Vagina (tissue), 2 donors: ENCODE measurements at regions not wholly inside any gene's neighbourhood (a gene's known extent, or its start where the extent isn't known, plus 50 kb on each side); places are given as distances from the start of the nearest gene placed in this dataset.

Source experiments
- DNase-seq, 2 donors: peaks; one replicate each; pipeline ENCODE4 v3.0.0-alpha.2; 2017; ENCODE audit errors: extremely low spot score in 2 of 2
- H3K27ac ChIP-seq: fragments of 200-600 bp; sonication (generic); one replicate; pipeline ENCODE4 v1.5.1; 2019
- H3K27me3 ChIP-seq: fragments of 200-600 bp; sonication (generic); one replicate; pipeline ENCODE4 v1.5.1; 2019
- H3K36me3 ChIP-seq, 2 donors: fragments of 200-600 bp; sonication (generic); one replicate each; pipeline ENCODE4 v1.5.1; 2017 to 2019
- H3K4me1 ChIP-seq: fragments of 200-600 bp; sonication (generic); one replicate; pipeline ENCODE4 v1.5.1; 2019
- H3K4me3 ChIP-seq, 2 donors: fragments of 200-600 bp; sonication (generic); 1 replicate in 1 of 2; 2 replicates in 1 of 2; pipeline ENCODE4 v1.5.1; 2016 to 2019
- H3K9me3 ChIP-seq: fragments of 200-600 bp; sonication (generic); one replicate; pipeline ENCODE4 v1.5.1; 2019
- CTCF ChIP-seq, 3 experiments: fragments of 450-650 bp in 2 of 3; fragments of 200-600 bp in 1 of 3; sonication (generic) in 1 of 3; IDR thresholded peaks; one replicate each; pipeline ENCODE4 v1.5.1; 2017 to 2019; ENCODE audit warnings: antibody characterized with exemption in 3 of 3, mild to moderate bottlenecking in 2 of 3, moderate library complexity in 2 of 3
- POLR2A ChIP-seq, 2 donors: fragments of 450-650 bp; IDR thresholded peaks; one replicate each; pipeline ENCODE4 v1.6.1; 2017; ENCODE audit warnings: antibody characterized with exemption in 2 of 2, mild to moderate bottlenecking in 2 of 2, moderate library complexity in 2 of 2
- POLR2AphosphoS5 ChIP-seq, 2 donors: sonication (generic); formaldehyde crosslinking; IDR thresholded peaks; one replicate each; pipeline ENCODE4 v1.9.0; 2017; ENCODE audit warnings: antibody characterized with exemption in 2 of 2, mild to moderate bottlenecking in 2 of 2, low read depth in 1 of 2; ENCODE audit not compliant: insufficient read depth in 1 of 2
- intact Hi-C: fragments of 100-400 bp; cut with DNase I; formaldehyde crosslinking; loops from one replicate; pipeline ENCODE4 v1.15.1; 2023

- intact Hi-C loops: no loop called here
- no peaks in the 10 kb centered on the region for H3K27me3 ChIP-seq
- no peak for DNase-seq
- H3K36me3 ChIP-seq: no peaks in the 10 kb centered on the region
- TF ChIP-seq CTCF (IDR thresholded peaks at IDR 0.05): no peak
- no peak for TF ChIP-seq POLR2AphosphoS5 (IDR thresholded peaks at IDR 0.05; ENCODE audit: insufficient read depth in 1 of 2, low read depth in 1 of 2)
- no peak for TF ChIP-seq POLR2A (IDR thresholded peaks at IDR 0.05)
- no peak overlapping the region for H3K4me3 ChIP-seq
- no peak overlapping the region for H3K27ac ChIP-seq
- H3K4me1 ChIP-seq: no peaks in the 10 kb centered on the region
- H3K9me3 ChIP-seq: no peaks in the 10 kb centered on the region
Observed at GRCh38 chr6:100134703-100135102, 140.7 kb upstream of the MCHR2 start.

GRCh38 chr6:100134297-100134696 lies 140.3 kb upstream of the MCHR2 start:
- Histone ChIP-seq H3K27ac (no peak overlapping the region), H3K4me1 (no peaks in the 10 kb centered on the region), H3K36me3 (no peaks in the 10 kb centered on the region), H3K27me3 (no peaks in the 10 kb centered on the region), H3K4me3 (no peak overlapping the region), H3K9me3 (no peaks in the 10 kb centered on the region)
- intact Hi-C loops: no loop called here
- TF ChIP-seq POLR2AphosphoS5 (IDR thresholded peaks at IDR 0.05; ENCODE audit: insufficient read depth in 1 of 2, low read depth in 1 of 2): no peak
- TF ChIP-seq POLR2A (IDR thresholded peaks at IDR 0.05): no peak
- TF ChIP-seq CTCF (IDR thresholded peaks at IDR 0.05): no peak
- no peak for DNase-seq

- intact Hi-C loops: no loop called here
- no peak for DNase-seq
- Histone ChIP-seq H3K4me1 (no peaks in the 10 kb centered on the region), H3K36me3 (no peaks in the 10 kb centered on the region), H3K4me3 (no peak overlapping the region), H3K27me3 (no peaks in the 10 kb centered on the region), H3K27ac (no peak overlapping the region), H3K9me3 (no peaks in the 10 kb centered on the region)
- TF ChIP-seq POLR2A (IDR thresholded peaks at IDR 0.05): no peak
- TF ChIP-seq CTCF (IDR thresholded peaks at IDR 0.05): no peak
- TF ChIP-seq POLR2AphosphoS5 (IDR thresholded peaks at IDR 0.05; ENCODE audit: insufficient read depth in 1 of 2, low read depth in 1 of 2): no peak
Observed at GRCh38 chr6:100132005-100132404, 138.0 kb upstream of the MCHR2 start.

- DNase-seq: no peak
- intact Hi-C loops: no loop called here
- H3K4me3 ChIP-seq: no peak overlapping the region
- no peaks in the 10 kb centered on the region for H3K9me3 ChIP-seq
- H3K4me1 ChIP-seq: no peaks in the 10 kb centered on the region
- no peak overlapping the region for H3K27ac ChIP-seq
- no peak for TF ChIP-seq POLR2A (IDR thresholded peaks at IDR 0.05)
- TF ChIP-seq CTCF (IDR thresholded peaks at IDR 0.05): no peak
- TF ChIP-seq POLR2AphosphoS5 (IDR thresholded peaks at IDR 0.05; ENCODE audit: insufficient read depth in 1 of 2, low read depth in 1 of 2): no peak
- H3K36me3 ChIP-seq: no peaks in the 10 kb centered on the region
- no peaks in the 10 kb centered on the region for H3K27me3 ChIP-seq
Observed at GRCh38 chr6:100130630-100131029, 136.6 kb upstream of the MCHR2 start.

- DNase-seq: no peak
- Histone ChIP-seq H3K27ac (no peak overlapping the region), H3K4me1 (peaks cover 1% of the 10 kb centered on the region), H3K9me3 (no peaks in the 10 kb centered on the region), H3K36me3 (no peaks in the 10 kb centered on the region), H3K27me3 (no peaks in the 10 kb centered on the region), H3K4me3 (no peak overlapping the region)
- TF ChIP-seq POLR2A (IDR thresholded peaks at IDR 0.05): no peak
- no peak for TF ChIP-seq POLR2AphosphoS5 (IDR thresholded peaks at IDR 0.05; ENCODE audit: insufficient read depth in 1 of 2, low read depth in 1 of 2)
- TF ChIP-seq CTCF (IDR thresholded peaks at IDR 0.05): no peak
- intact Hi-C loops: no loop called here
Observed at GRCh38 chr6:100126790-100127484, 132.9 kb upstream of the MCHR2 start.
